ENCODE measurements at regions not wholly inside any gene's neighbourhood (a gene's known extent, or its start where the extent isn't known, plus 50 kb on each side); places are given as distances from the start of the nearest gene placed in this dataset.

- H3K27me3 ChIP-seq (ENCODE audit: control insufficient read depth, low read length) = peaks cover 5% of the 10 kb centered on the region; the same call in 1 of the 2 replicates
- H3K9me2 ChIP-seq (replicated peaks; ENCODE audit: control insufficient read depth, low read length) = no peaks in the 10 kb centered on the region
- H3K4me1 ChIP-seq (ENCODE audit: control insufficient read depth, low read length) = no peaks in the 10 kb centered on the region
Measured at GRCh38 chr3:70776081-70776480, 463.6 kb upstream of the MDFIC2 start.

GRCh38 chr3:70775257-70775656 lies 462.8 kb upstream of the MDFIC2 start:
- H4K20me1 ChIP-seq (ENCODE audit: control insufficient read depth, insufficient read depth, low read depth, low read length) = no peaks in the 10 kb centered on the region
- no peak overlapping the region for H3K4me2 ChIP-seq (ENCODE audit: low read length)
- no peaks in the 10 kb centered on the region for H3K4me1 ChIP-seq (ENCODE audit: control insufficient read depth, low read length)
- H3K4me3 ChIP-seq (ENCODE audit: low read length) = no peak overlapping the region
- H3K79me2 ChIP-seq (ENCODE audit: control insufficient read depth, low read length) = no peaks in the 10 kb centered on the region
- H3F3A ChIP-seq (ENCODE audit: control insufficient read depth, insufficient read depth) = no peaks in the 10 kb centered on the region
- H3K27ac ChIP-seq (ENCODE audit: low read depth, low read length) = no peak overlapping the region
- peaks cover 9% of the 10 kb centered on the region for H3K27me3 ChIP-seq (ENCODE audit: control insufficient read depth, low read length)
- TF ChIP-seq EZH2phosphoT487 (IDR thresholded peaks at IDR 0.05; ENCODE audit: borderline replicate concordance, low read length) = no peak
- TF ChIP-seq CTCF (IDR thresholded peaks at IDR 0.05; ENCODE audit: low read depth, low read length, poor library complexity, severe bottlenecking) = no peak
- H3K36me3 ChIP-seq (ENCODE audit: control insufficient read depth, low read length) = no peaks in the 10 kb centered on the region
- H3K9me3 ChIP-seq (ENCODE audit: control insufficient read depth, insufficient read depth, low read length) = no peaks in the 10 kb centered on the region
- no peaks in the 10 kb centered on the region for H3K9me2 ChIP-seq (replicated peaks; ENCODE audit: control insufficient read depth, low read length)

More at GRCh38 chr3:70776081-70776480, 463.6 kb upstream of the MDFIC2 start:
- Histone ChIP-seq H3K36me3 (ENCODE audit: control insufficient read depth, low read length) (no peaks in the 10 kb centered on the region), H4K20me1 (ENCODE audit: control insufficient read depth, insufficient read depth, low read depth, low read length) (no peaks in the 10 kb centered on the region), H3F3A (ENCODE audit: control insufficient read depth, insufficient read depth) (no peaks in the 10 kb centered on the region), H3K79me2 (ENCODE audit: control insufficient read depth, low read length) (no peaks in the 10 kb centered on the region), H3K4me3 (ENCODE audit: low read length) (no peak overlapping the region), H3K4me2 (ENCODE audit: low read length) (no peak overlapping the region), H3K9me3 (ENCODE audit: control insufficient read depth, insufficient read depth, low read length) (no peaks in the 10 kb centered on the region), H3K27ac (ENCODE audit: low read depth, low read length) (no peak overlapping the region)
- no peak for TF ChIP-seq CTCF (IDR thresholded peaks at IDR 0.05; ENCODE audit: low read depth, low read length, poor library complexity, severe bottlenecking)
- TF ChIP-seq EZH2phosphoT487 (IDR thresholded peaks at IDR 0.05; ENCODE audit: borderline replicate concordance, low read length) = no peak

DNA sequence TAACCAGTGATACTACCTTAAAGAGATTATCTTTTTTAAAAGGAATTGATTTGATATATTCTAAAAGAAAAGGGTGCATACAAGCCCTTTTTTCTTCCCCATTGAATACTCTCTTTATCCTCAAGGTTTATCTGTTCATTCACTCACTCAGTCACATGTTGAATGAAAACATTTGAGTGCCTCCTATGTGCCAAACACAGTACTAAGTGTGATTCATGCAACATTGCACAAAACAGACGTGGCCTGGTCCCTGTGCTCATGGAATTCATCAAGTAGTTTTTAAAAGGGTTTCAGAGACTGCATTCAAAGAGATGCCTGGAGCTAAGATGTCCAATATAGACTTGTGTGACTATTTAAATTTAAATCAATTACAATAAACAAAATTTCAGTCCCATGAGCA lies 462.2 kb upstream of the MDFIC2 start:
- Histone ChIP-seq H3K79me2 (ENCODE audit: control insufficient read depth, low read length) (no peaks in the 10 kb centered on the region), H3F3A (ENCODE audit: control insufficient read depth, insufficient read depth) (no peaks in the 10 kb centered on the region), H3K27me3 (ENCODE audit: control insufficient read depth, low read length) (peaks cover 9% of the 10 kb centered on the region), H4K20me1 (ENCODE audit: control insufficient read depth, insufficient read depth, low read depth, low read length) (no peaks in the 10 kb centered on the region), H3K9me2 (replicated peaks; ENCODE audit: control insufficient read depth, low read length) (no peaks in the 10 kb centered on the region), H3K36me3 (ENCODE audit: control insufficient read depth, low read length) (no peaks in the 10 kb centered on the region), H3K4me1 (ENCODE audit: control insufficient read depth, low read length) (no peaks in the 10 kb centered on the region), H3K4me3 (ENCODE audit: low read length) (no peak overlapping the region), H3K9me3 (ENCODE audit: control insufficient read depth, insufficient read depth, low read length) (no peaks in the 10 kb centered on the region), H3K27ac (ENCODE audit: low read depth, low read length) (no peak overlapping the region), H3K4me2 (ENCODE audit: low read length) (no peak overlapping the region)
- no peak for TF ChIP-seq CTCF (IDR thresholded peaks at IDR 0.05; ENCODE audit: low read depth, low read length, poor library complexity, severe bottlenecking)
- TF ChIP-seq EZH2phosphoT487 (IDR thresholded peaks at IDR 0.05; ENCODE audit: borderline replicate concordance, low read length) = no peak

All from DOHH2 (cell line).